GM12864 (cell line): ENCODE measurements at regions not wholly inside any gene's neighbourhood (a gene's known extent, or its start where the extent isn't known, plus 50 kb on each side); places are given as distances from the start of the nearest gene placed in this dataset.

Source experiments
- DNase-seq: peaks from one replicate; pipeline ENCODE4 v3.0.0-alpha.2; 2011; ENCODE audit warnings: low read depth
- H3K4me3 ChIP-seq: 2 replicates; pipeline ENCODE4 v1.5.1; 2011; ENCODE audit warnings: mild to moderate bottlenecking, low read depth, low read length, control low read depth
- TF ChIP-seq, protein P1 (sequence below): IDR thresholded peaks from 2 replicates; pipeline ENCODE4 v1.5.1; 2011; ENCODE audit warnings: low read depth, mild to moderate bottlenecking, moderate library complexity, low read length, control low read depth, inconsistent platforms; ENCODE audit errors: missing control alignments

GRCh38 chr1:87553511-87553910, 224.8 kb downstream of the LMO4 start:
- TF ChIP-seq, protein P1, sequence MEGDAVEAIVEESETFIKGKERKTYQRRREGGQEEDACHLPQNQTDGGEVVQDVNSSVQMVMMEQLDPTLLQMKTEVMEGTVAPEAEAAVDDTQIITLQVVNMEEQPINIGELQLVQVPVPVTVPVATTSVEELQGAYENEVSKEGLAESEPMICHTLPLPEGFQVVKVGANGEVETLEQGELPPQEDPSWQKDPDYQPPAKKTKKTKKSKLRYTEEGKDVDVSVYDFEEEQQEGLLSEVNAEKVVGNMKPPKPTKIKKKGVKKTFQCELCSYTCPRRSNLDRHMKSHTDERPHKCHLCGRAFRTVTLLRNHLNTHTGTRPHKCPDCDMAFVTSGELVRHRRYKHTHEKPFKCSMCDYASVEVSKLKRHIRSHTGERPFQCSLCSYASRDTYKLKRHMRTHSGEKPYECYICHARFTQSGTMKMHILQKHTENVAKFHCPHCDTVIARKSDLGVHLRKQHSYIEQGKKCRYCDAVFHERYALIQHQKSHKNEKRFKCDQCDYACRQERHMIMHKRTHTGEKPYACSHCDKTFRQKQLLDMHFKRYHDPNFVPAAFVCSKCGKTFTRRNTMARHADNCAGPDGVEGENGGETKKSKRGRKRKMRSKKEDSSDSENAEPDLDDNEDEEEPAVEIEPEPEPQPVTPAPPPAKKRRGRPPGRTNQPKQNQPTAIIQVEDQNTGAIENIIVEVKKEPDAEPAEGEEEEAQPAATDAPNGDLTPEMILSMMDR, result no peak
- no peak for DNase-seq
- no peak overlapping the region for H3K4me3 ChIP-seq

DNA sequence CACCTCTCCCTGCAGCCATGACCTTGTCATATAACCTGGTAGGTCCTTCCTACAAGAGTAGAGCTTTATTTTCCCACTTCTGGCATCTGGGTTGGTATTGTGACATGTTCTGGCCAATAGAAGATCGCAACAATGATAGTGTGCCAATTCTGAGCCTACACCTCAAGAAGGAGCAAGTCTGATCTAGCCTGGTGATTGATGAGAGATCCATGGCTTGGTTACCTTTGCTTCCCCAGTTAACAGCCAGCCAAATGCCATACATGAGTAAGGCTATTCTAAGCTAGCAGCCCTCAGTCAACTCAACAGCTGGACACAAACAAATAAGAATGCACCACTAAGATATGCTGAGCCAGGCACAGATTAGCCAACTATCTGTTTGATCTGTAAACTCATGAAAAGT, 226.7 kb downstream of the LMO4 start:
- no peak overlapping the region for H3K4me3 ChIP-seq
- TF ChIP-seq, protein P1, result no peak
- no peak for DNase-seq

- DNase-seq, result no peak
- TF ChIP-seq, protein P1, result no peak
- no peak overlapping the region for H3K4me3 ChIP-seq
These were observed 227.6 kb downstream of the LMO4 start for GRCh38 chr1:87556326-87556725.

DNA sequence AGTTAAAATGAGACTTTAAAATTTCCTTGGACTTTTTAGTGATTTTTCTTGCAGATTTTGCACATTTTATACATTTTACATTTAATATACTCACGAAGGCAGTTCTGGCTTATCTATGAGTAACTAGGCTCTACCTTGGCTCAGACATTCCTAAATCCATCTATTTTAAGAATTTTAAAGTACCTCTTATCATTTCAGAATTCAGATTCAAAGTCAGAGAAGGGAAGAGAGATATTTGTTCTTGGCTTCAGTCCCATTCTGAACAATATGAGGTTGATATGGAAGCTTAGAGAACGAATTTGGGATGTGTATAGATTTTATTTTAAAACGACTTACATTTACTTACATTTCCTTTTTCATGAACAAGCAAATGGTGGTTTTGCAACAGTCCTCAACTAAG, 230.2 kb downstream of the LMO4 start:
- TF ChIP-seq, protein P1, result no peak
- no peak for DNase-seq
- no peak overlapping the region for H3K4me3 ChIP-seq

- no peak overlapping the region for H3K4me3 ChIP-seq
- TF ChIP-seq, protein P1, result no peak
- no peak for DNase-seq
These were observed 231.5 kb downstream of the LMO4 start for GRCh38 chr1:87560137-87560536.

DNA sequence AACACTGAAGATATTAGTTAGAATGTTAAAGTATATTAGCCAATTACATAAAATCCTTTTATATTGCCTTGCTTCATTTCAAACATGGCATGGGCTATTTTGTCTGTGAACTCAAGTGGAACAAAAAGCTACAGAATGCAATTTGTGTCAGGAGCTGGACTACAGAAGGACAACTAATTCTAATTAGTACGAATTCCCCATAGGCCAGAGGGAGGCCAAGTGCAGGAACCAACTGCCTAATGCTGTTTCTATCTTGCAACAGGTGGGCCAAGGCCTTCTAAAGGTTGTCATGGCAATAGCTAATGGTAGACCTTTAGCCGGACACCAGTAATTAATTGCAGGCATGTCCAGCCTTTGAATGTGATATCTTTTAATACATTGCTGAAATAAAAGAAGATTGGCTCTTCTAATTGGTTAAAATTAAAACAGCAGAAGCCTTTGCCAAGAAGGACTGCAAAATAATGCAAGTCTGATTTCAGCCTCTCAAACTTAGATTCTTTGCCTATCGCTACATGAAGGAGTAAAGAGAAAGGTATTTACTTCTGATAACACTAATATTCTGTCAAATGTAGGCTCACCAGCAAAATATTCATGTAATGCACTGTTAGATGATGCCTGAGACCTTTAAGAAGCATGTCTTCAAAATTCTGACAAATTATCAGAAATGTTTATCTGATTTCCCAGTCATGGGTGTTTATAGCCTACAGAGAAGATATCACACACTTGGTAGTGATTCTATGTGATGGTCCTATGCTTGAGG, 232.1 kb downstream of the LMO4 start:
- H3K4me3 ChIP-seq, result no peak overlapping the region
- TF ChIP-seq, protein P1, result no peak
- DNase-seq, result no peak

GRCh38 chr1:87563211-87563610, 234.5 kb downstream of the LMO4 start:
- no peak overlapping the region for H3K4me3 ChIP-seq
- DNase-seq, result no peak
- TF ChIP-seq, protein P1, result no peak
